Testis (tissue), 2 donors: ENCODE measurements at regions not wholly inside any gene's neighbourhood (a gene's known extent, or its start where the extent isn't known, plus 50 kb on each side); places are given as distances from the start of the nearest gene placed in this dataset.
"Not testable (repeated sequence)": the region's sequence is repeated elsewhere in the genome, so short reads cannot be mapped to it uniquely, and the experiment has no call there.

ENCODE experiments used
- DNase-seq: peaks from one replicate; pipeline ENCODE4 v3.0.0-alpha.2; 2019
- H3K27ac ChIP-seq, 2 donors: fragments of 200-600 bp; sonication (generic); one replicate each; pipeline ENCODE4 v1.5.1; 2019
- H3K27me3 ChIP-seq: fragments of 200-600 bp; sonication (generic); one replicate; pipeline ENCODE4 v1.5.1; 2019
- H3K36me3 ChIP-seq: fragments of 200-600 bp; sonication (generic); one replicate; pipeline ENCODE4 v1.5.1; 2017; ENCODE audit warnings: low read depth; ENCODE audit errors: missing control alignments
- H3K4me1 ChIP-seq: fragments of 200-600 bp; sonication (generic); one replicate; pipeline ENCODE4 v1.5.1; 2019
- H3K4me3 ChIP-seq, 2 donors: fragments of 200-600 bp; sonication (generic); one replicate each; pipeline ENCODE4 v1.5.1; 2017 to 2019
- H3K9me3 ChIP-seq: fragments of 200-600 bp; sonication (generic); one replicate; pipeline ENCODE4 v1.5.1; 2017
- CTCF ChIP-seq, 3 experiments: fragments of 450-650 bp in 2 of 3; fragments of 200-600 bp in 1 of 3; sonication (generic) in 1 of 3; IDR thresholded peaks; one replicate each; pipeline ENCODE4 v1.5.1; 2016 to 2019; ENCODE audit warnings: antibody characterized with exemption in 3 of 3, mild to moderate bottlenecking in 2 of 3, moderate library complexity in 1 of 3
- POLR2A ChIP-seq: fragments of 450-650 bp; IDR thresholded peaks from one replicate; pipeline ENCODE4 v1.6.1; 2017; ENCODE audit warnings: antibody characterized with exemption, mild to moderate bottlenecking, moderate library complexity
- WGBS, 2 donors: methylation state at CpG; one replicate each; pipeline ENCODE4 v1.1.5; 2018; 5-methylcytosine and 5-hydroxymethylcytosine counted together
- intact Hi-C: fragments of 100-400 bp; cut with DNase I; formaldehyde crosslinking; loops from one replicate; pipeline ENCODE4 v1.15.1; 2023; ENCODE audit warnings: low total_unique reads

DNA sequence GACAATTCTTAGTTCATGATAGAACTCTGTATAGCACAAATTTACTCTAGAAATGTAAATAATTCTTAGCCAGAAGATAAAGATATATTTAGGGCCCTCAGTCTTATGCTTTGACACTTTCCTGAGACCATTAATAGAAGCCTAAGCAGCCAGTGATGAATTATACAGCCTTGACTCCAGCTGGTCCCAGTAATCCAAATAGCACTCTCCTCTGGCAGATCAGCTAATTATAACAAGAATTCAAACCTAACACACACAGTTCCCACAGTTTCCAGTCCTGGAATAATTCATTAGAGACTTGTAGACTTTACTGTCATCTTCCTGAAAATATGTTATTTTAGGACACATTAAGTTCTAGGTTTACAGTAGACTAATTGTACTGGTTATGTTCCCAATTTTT lies 50.4 kb downstream of the SHOC1 start:
- TF ChIP-seq POLR2A (no peak), CTCF (IDR thresholded peaks at IDR 0.05) (no peak)
- Histone ChIP-seq H3K36me3 (no peaks in the 10 kb centered on the region), H3K4me1 (no peaks in the 10 kb centered on the region), H3K27me3 (no peaks in the 10 kb centered on the region), H3K27ac (no peak overlapping the region), H3K9me3 (no peaks in the 10 kb centered on the region), H3K4me3 (no peak overlapping the region)
- intact Hi-C loops = no loop called here
- no peak for DNase-seq

DNA sequence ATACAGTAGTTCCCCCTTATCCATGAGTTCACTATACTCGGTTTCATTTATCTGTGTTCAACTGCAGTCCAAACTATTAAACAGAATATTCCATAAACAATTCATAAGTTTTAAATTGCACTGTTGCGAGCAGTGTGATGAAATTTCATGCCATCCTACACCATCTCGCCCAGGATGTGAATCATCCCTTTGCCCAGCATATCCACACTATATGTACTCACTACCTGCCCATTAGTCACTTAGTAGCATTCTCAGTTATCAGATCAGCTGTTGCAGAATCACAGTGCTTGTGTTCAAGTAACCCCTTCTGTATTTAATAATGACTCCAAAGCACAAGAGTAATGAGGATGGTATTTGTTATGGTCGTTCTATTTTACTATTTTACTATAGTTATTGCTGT lies 51.5 kb downstream of the SHOC1 start:
- Histone ChIP-seq H3K9me3 (no peaks in the 10 kb centered on the region), H3K27me3 (no peaks in the 10 kb centered on the region), H3K27ac (no peak overlapping the region), H3K4me1 (no peaks in the 10 kb centered on the region), H3K36me3 (no peaks in the 10 kb centered on the region), H3K4me3 (no peak overlapping the region)
- intact Hi-C loops = no loop called here
- TF ChIP-seq CTCF (IDR thresholded peaks at IDR 0.05) (no peak), POLR2A (no peak)
- 66 to 72% methylated on average over 4 of the region's 4 CpGs for WGBS, 2 donors
- no peak for DNase-seq

GRCh38 chr9:111740739-111741138 lies 54.0 kb downstream of the SHOC1 start:
- TF ChIP-seq POLR2A (no peak), CTCF (IDR thresholded peaks at IDR 0.05) (no peak)
- WGBS, 2 donors = 60 to 75% methylated on average over 19 of the region's 19 CpGs

GRCh38 chr9:111736714-111737113 lies 58.0 kb downstream of the SHOC1 start:
- TF ChIP-seq POLR2A (no peak), CTCF (IDR thresholded peaks at IDR 0.05) (no peak)
- Histone ChIP-seq H3K9me3 (no peaks in the 10 kb centered on the region), H3K27me3 (no peaks in the 10 kb centered on the region), H3K4me1 (no peaks in the 10 kb centered on the region), H3K36me3 (no peaks in the 10 kb centered on the region), H3K27ac (no peak overlapping the region), H3K4me3 (no peak overlapping the region)
- intact Hi-C loops = no loop called here
- no peak for DNase-seq

More at GRCh38 chr9:111740739-111741138, 54.0 kb downstream of the SHOC1 start:
- Histone ChIP-seq H3K27me3 (no peaks in the 10 kb centered on the region), H3K9me3 (no peaks in the 10 kb centered on the region), H3K27ac (no peak overlapping the region), H3K4me3 (no peak overlapping the region), H3K36me3 (no peaks in the 10 kb centered on the region), H3K4me1 (no peaks in the 10 kb centered on the region)
- intact Hi-C loops = no loop called here
- peak; percentile 21 for DNase-seq

DNA sequence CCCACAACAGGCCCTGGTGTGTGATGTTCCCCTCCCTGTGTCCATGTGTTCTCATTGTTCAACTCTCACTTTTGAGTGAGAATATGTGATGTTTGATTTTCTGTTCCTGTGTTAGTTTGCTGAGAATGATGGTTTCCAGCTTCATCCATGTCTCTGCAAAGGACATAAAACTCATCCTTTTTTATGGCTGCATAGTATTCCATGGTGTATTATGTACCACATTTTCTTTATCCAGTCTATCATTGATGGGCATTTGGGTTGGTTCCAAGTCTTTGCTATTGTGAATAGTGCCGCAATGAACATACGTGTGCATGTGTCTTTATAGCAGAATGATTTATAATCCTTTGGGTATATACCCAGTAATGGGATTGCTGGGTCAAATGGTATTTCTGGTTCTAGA lies 59.4 kb downstream of the SHOC1 start:
- H3K4me3 ChIP-seq, intact Hi-C loops, H3K4me1 ChIP-seq, DNase-seq, H3K9me3 ChIP-seq, H3K27ac ChIP-seq, H3K36me3 ChIP-seq, H3K27me3 ChIP-seq: not testable (repeated sequence)
- WGBS, 2 donors = 93 to 98% methylated on average over 2 of the region's 2 CpGs
